ENCODE measurements at regions not wholly inside any gene's neighbourhood (a gene's known extent, or its start where the extent isn't known, plus 50 kb on each side); places are given as distances from the start of the nearest gene placed in this dataset.

- TF ChIP-seq RREB1 (CRISPR knock-in tag; IDR thresholded peaks at IDR 0.05) (no peak), ZNF143 (CRISPR knock-in tag; IDR thresholded peaks at IDR 0.05) (no peak), ZNF274 (IDR thresholded peaks at IDR 0.05; ENCODE audit: borderline replicate concordance, low read depth, low read length) (no peak), HBP1 (CRISPR knock-in tag; IDR thresholded peaks at IDR 0.05) (no peak), DMBX1 (CRISPR knock-in tag; IDR thresholded peaks at IDR 0.05; ENCODE audit: borderline replicate concordance) (no peak), MEIS2 (IDR thresholded peaks at IDR 0.05; ENCODE audit: partially characterized antibody) (no peak), POLR2B (IDR thresholded peaks at IDR 0.05; ENCODE audit: low read depth, partially characterized antibody) (no peak), KDM1A (IDR thresholded peaks at IDR 0.05) (no peak), ZNF408 (CRISPR knock-in tag; IDR thresholded peaks at IDR 0.05; ENCODE audit: low read depth) (no peak), SRF (CRISPR knock-in tag; IDR thresholded peaks at IDR 0.05) (no peak), ZNF444 (CRISPR knock-in tag; IDR thresholded peaks at IDR 0.05) (no peak), ZNF133 (CRISPR knock-in tag; IDR thresholded peaks at IDR 0.05) (no peak), TEAD2 (tag; IDR thresholded peaks at IDR 0.05) (no peak)
- TF ChIP-seq, protein P1, sequence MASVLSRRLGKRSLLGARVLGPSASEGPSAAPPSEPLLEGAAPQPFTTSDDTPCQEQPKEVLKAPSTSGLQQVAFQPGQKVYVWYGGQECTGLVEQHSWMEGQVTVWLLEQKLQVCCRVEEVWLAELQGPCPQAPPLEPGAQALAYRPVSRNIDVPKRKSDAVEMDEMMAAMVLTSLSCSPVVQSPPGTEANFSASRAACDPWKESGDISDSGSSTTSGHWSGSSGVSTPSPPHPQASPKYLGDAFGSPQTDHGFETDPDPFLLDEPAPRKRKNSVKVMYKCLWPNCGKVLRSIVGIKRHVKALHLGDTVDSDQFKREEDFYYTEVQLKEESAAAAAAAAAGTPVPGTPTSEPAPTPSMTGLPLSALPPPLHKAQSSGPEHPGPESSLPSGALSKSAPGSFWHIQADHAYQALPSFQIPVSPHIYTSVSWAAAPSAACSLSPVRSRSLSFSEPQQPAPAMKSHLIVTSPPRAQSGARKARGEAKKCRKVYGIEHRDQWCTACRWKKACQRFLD (CRISPR knock-in tag; IDR thresholded peaks at IDR 0.05): no peak
Observed at GRCh38 chr2:136057023-136057801, 60.7 kb downstream of the CXCR4 start (continued).

Data from K562 (cell line).